ENCODE measurements at regions not wholly inside any gene's neighbourhood (a gene's known extent, or its start where the extent isn't known, plus 50 kb on each side); places are given as distances from the start of the nearest gene placed in this dataset.

DNA sequence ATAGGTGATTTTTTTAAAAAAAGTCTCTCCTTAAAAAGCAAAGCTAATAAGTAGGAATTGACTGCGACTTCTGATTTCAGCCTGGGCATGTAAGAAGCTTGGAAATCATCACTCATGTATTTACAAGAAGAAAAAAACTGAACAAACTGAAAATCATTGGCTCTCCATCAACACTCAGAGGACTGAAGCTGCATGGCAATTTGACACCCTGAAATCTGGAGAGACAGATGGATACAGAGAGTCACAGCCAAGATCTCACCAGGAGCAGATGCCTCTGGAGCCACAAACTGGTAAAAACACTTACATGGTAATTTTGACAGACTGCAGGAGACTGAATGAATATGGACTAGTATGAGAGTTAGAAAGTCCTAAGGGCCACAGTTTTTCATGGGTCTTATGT is 191.2 kb upstream of the TCF21 start:
- TF ChIP-seq POLR2A (IDR thresholded peaks at IDR 0.05; ENCODE audit: low read depth, low read length) (no peak), PAX5 (IDR thresholded peaks at IDR 0.05; ENCODE audit: insufficient read depth, low read length, severe bottlenecking) (no peak), POLR2AphosphoS5 (IDR thresholded peaks at IDR 0.05; ENCODE audit: low read depth, low read length) (no peak), SPI1 (IDR thresholded peaks at IDR 0.05; ENCODE audit: low read depth, low read length) (no peak), POU2F2 (IDR thresholded peaks at IDR 0.05; ENCODE audit: low read depth, low read length) (no peak), TAF1 (IDR thresholded peaks at IDR 0.05; ENCODE audit: low read depth, low read length) (no peak)
- DNase-seq (ENCODE audit: insufficient read length, low spot score) (no peak), FAIRE-seq (no peak)

- DNase-seq (ENCODE audit: insufficient read length, low spot score), result no peak
- no peak for TF ChIP-seq POLR2AphosphoS5 (IDR thresholded peaks at IDR 0.05; ENCODE audit: low read depth, low read length)
- TF ChIP-seq SPI1 (IDR thresholded peaks at IDR 0.05; ENCODE audit: low read depth, low read length), result no peak
- TF ChIP-seq TAF1 (IDR thresholded peaks at IDR 0.05; ENCODE audit: low read depth, low read length), result no peak
- no peak for TF ChIP-seq PAX5 (IDR thresholded peaks at IDR 0.05; ENCODE audit: insufficient read depth, low read length, severe bottlenecking)
- no peak for TF ChIP-seq POU2F2 (IDR thresholded peaks at IDR 0.05; ENCODE audit: low read depth, low read length)
- TF ChIP-seq POLR2A (IDR thresholded peaks at IDR 0.05; ENCODE audit: low read depth, low read length), result no peak
- no peak for FAIRE-seq
Measured at GRCh38 chr6:133698272-133698671, 190.6 kb upstream of the TCF21 start.

DNA sequence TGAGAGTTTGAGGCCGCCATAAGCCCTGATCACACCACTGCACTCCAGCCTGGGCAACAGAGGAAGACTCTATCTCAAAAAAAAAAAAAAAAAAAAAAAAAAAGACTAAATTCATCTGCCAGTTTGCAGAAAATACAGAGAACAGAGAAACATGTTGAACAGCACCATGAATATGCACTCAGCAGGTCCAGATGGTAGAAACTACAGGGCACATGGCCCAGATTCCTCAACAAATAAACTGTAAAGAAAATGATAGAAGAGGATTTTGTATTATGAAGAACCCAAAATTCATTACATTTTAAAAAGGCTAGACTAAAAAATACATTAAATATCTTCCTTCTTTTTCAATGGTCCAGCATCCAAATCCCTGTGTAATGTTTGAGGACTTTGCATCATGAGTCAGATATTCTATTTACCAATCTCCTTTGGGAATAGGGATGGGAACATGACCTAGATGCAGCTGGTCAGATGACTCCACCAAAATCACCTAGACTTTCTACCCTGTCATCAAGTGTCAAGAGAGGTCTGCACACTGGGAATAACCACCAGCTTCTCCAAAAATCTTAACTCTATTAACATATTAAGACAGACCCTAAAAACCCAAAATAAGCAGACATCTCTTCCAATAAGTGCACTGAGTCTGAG is 189.1 kb upstream of the TCF21 start:
- FAIRE-seq (no peak), DNase-seq (ENCODE audit: insufficient read length, low spot score) (no peak)
- no peak for TF ChIP-seq SPI1 (IDR thresholded peaks at IDR 0.05; ENCODE audit: low read depth, low read length)
- no peak for TF ChIP-seq POU2F2 (IDR thresholded peaks at IDR 0.05; ENCODE audit: low read depth, low read length)
- no peak for TF ChIP-seq TAF1 (IDR thresholded peaks at IDR 0.05; ENCODE audit: low read depth, low read length)

DNA sequence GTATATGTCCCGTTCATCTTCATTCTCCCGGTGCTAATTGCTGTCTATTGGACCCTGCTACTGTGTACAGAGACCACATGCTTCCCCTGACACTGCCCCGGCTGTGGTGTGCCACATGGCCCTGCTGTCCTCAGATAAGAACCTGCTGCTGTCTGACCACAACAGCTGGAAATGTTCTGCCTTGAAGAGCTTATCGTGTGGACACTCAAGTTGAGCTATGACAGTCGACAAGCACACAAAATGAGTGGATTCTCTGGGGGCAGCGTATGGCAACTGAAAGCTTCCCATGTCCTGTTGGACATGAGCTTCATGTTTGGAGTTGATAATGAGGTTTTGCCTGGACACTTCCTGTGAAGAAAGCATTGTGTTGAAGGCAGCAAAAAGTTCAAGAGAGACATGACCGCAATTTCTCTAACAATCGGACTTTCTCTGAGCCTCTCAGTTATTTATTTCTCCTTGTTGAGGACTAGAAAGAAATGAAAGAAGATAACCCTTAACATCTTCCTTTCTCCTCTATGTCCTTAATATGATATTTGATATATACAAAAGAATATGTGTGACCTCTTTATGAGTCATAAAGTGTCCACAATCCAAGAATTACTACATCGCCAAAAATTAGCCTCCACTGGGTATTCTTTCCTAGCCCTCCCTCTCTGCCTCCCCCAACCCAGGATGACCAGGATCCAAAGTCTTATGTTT is 187.1 kb upstream of the TCF21 start:
- no peak for TF ChIP-seq PAX5 (IDR thresholded peaks at IDR 0.05; ENCODE audit: insufficient read depth, low read length, severe bottlenecking)
- FAIRE-seq, result no peak
- no peak for DNase-seq (ENCODE audit: insufficient read length, low spot score)

DNA sequence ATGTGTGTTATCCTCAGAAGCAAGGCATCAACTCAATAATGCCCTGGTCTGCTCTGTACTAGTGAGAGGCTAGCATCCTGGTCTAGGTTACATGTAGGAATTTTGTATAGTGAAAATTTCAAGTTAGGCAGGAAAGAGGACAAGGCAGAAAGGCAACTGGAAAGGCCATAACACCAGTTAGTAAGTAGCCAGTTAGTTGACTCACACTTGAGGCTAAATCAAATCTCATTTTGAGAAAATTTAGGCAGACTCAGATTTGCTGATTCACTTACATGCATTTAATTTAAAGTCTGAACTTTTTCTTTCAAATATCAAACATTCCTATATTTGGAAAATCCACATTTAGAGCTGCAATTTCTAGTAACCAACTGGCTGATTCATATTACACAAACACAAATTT is 184.5 kb upstream of the TCF21 start:
- DNase-seq (ENCODE audit: insufficient read length, low spot score) (no peak), FAIRE-seq (no peak)
- TF ChIP-seq TAF1 (IDR thresholded peaks at IDR 0.05; ENCODE audit: low read depth, low read length) (no peak), PAX5 (IDR thresholded peaks at IDR 0.05; ENCODE audit: insufficient read depth, low read length, severe bottlenecking) (no peak), POLR2A (IDR thresholded peaks at IDR 0.05; ENCODE audit: low read depth, low read length) (no peak), POU2F2 (IDR thresholded peaks at IDR 0.05; ENCODE audit: low read depth, low read length) (no peak), POLR2AphosphoS5 (IDR thresholded peaks at IDR 0.05; ENCODE audit: low read depth, low read length) (no peak), SPI1 (IDR thresholded peaks at IDR 0.05; ENCODE audit: low read depth, low read length) (no peak)

DNA sequence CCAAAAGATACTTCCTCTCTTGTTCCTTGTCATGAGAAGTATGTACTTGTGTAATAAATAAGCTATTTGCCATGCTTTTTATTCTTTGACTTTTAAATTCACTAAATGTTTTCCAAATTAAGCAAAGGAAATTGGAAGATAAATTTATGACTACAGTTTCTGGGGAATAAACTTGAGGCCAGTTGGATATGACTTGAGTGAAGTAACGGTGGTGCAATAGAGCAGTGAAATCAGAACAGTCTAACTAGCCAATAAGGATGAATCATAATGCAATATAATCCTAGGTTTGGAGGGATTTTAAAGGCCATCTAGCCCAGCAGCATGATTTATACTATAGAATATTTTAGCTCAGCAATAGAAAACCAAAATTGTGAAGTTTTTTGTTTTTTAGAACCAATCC is 183.8 kb upstream of the TCF21 start:
- DNase-seq (ENCODE audit: insufficient read length, low spot score), result no peak
- no peak for TF ChIP-seq POLR2AphosphoS5 (IDR thresholded peaks at IDR 0.05; ENCODE audit: low read depth, low read length)
- TF ChIP-seq POU2F2 (IDR thresholded peaks at IDR 0.05; ENCODE audit: low read depth, low read length), result no peak
- no peak for TF ChIP-seq SPI1 (IDR thresholded peaks at IDR 0.05; ENCODE audit: low read depth, low read length)
- no peak for TF ChIP-seq POLR2A (IDR thresholded peaks at IDR 0.05; ENCODE audit: low read depth, low read length)
- no peak for TF ChIP-seq PAX5 (IDR thresholded peaks at IDR 0.05; ENCODE audit: insufficient read depth, low read length, severe bottlenecking)
- TF ChIP-seq TAF1 (IDR thresholded peaks at IDR 0.05; ENCODE audit: low read depth, low read length), result no peak
- no peak for FAIRE-seq

GRCh38 chr6:133705731-133706130 is 183.2 kb upstream of the TCF21 start:
- no peak for TF ChIP-seq SPI1 (IDR thresholded peaks at IDR 0.05; ENCODE audit: low read depth, low read length)
- TF ChIP-seq POLR2AphosphoS5 (IDR thresholded peaks at IDR 0.05; ENCODE audit: low read depth, low read length), result no peak
- TF ChIP-seq POLR2A (IDR thresholded peaks at IDR 0.05; ENCODE audit: low read depth, low read length), result no peak
- TF ChIP-seq POU2F2 (IDR thresholded peaks at IDR 0.05; ENCODE audit: low read depth, low read length), result no peak
- TF ChIP-seq PAX5 (IDR thresholded peaks at IDR 0.05; ENCODE audit: insufficient read depth, low read length, severe bottlenecking), result no peak
- no peak for TF ChIP-seq TAF1 (IDR thresholded peaks at IDR 0.05; ENCODE audit: low read depth, low read length)

DNA sequence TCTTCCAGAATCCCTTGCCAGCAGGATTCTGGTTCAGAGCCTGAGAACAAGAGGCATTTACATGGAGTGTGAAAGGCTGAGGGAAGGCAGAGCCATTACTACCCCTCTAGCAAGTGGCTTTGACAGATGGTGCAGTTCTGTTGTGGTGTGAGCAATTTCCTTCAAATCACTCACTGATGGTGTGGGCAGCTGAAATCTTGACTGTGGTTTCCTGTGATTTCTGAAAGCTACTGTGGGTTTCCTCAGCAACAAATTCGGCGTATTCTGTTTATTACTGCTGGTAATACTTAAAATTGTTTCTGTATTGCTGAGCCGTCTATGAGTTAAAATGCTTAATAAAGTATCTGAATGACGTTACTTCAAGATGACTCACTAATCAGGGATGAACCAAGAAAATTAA is 181.5 kb upstream of the TCF21 start:
- no peak for TF ChIP-seq TAF1 (IDR thresholded peaks at IDR 0.05; ENCODE audit: low read depth, low read length)
- TF ChIP-seq POLR2AphosphoS5 (IDR thresholded peaks at IDR 0.05; ENCODE audit: low read depth, low read length), result no peak
- TF ChIP-seq SPI1 (IDR thresholded peaks at IDR 0.05; ENCODE audit: low read depth, low read length), result no peak
- no peak for TF ChIP-seq POU2F2 (IDR thresholded peaks at IDR 0.05; ENCODE audit: low read depth, low read length)
- TF ChIP-seq POLR2A (IDR thresholded peaks at IDR 0.05; ENCODE audit: low read depth, low read length), result no peak
- TF ChIP-seq PAX5 (IDR thresholded peaks at IDR 0.05; ENCODE audit: insufficient read depth, low read length, severe bottlenecking), result no peak
- FAIRE-seq (no peak), DNase-seq (ENCODE audit: insufficient read length, low spot score) (no peak)

More at GRCh38 chr6:133705731-133706130, 183.2 kb upstream of the TCF21 start:
- no peak for FAIRE-seq
- DNase-seq (ENCODE audit: insufficient read length, low spot score), result no peak

- DNase-seq (ENCODE audit: insufficient read length, low spot score) (no peak), FAIRE-seq (no peak)
- no peak for TF ChIP-seq TAF1 (IDR thresholded peaks at IDR 0.05; ENCODE audit: low read depth, low read length)
- TF ChIP-seq SPI1 (IDR thresholded peaks at IDR 0.05; ENCODE audit: low read depth, low read length), result no peak
Measured at GRCh38 chr6:133710826-133711225, 178.1 kb upstream of the TCF21 start.

DNA sequence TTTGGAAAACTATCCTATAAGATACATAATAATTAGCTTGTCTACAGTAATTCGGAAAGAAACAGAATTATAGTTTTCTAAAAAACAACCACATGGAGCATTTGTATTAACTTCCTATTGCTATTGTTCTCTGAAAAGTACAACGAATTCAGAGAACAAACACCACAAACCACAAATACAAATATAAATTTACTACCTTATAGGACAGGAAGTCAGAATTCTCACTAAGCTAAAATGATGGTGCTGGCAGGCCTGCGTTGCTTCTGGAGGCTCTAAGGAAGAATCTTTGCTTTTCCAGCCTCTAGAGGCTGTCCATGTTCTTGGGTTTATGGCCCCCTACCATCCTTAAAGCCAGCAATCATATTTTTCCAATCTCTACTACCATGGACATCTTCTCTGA is 173.6 kb upstream of the TCF21 start:
- no peak for TF ChIP-seq PAX5 (IDR thresholded peaks at IDR 0.05; ENCODE audit: insufficient read depth, low read length, severe bottlenecking)
- no peak for TF ChIP-seq POLR2AphosphoS5 (IDR thresholded peaks at IDR 0.05; ENCODE audit: low read depth, low read length)
- no peak for TF ChIP-seq POU2F2 (IDR thresholded peaks at IDR 0.05; ENCODE audit: low read depth, low read length)
- FAIRE-seq (no peak), DNase-seq (ENCODE audit: insufficient read length, low spot score) (no peak)

Measured in GM12891 (cell line).